HG03442 (cell line): ENCODE measurements at regions not wholly inside any gene's neighbourhood (a gene's known extent, or its start where the extent isn't known, plus 50 kb on each side); places are given as distances from the start of the nearest gene placed in this dataset.

ENCODE experiments used
- ATAC-seq: cut with Tn5 transposase; IDR thresholded peaks from one replicate; pipeline ENCODE4 v1.9.1; 2021; ENCODE audit warnings: mild to moderate bottlenecking, moderate library complexity; ENCODE audit not compliant: unreplicated experiment

DNA sequence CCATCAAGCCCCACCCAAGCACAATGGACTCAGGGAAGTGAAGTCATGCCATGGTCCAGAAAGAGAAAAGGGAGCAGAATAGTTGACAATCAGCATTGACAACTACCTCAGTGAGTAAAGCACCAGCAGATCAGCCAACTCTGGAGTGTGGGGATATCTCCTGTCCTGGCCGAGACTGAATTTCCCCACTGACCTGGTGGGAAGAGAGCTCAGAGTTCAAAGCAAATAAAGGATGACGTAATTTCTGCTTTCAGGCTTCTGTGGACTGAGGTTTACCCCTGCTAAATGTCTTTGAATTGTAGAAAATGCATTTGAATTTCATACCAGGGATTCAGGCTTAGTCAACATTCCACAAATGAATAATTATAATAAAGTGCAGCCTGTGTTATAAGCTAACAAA is 152.9 kb downstream of the CBLN1 start:
- ATAC-seq, result no peak

DNA sequence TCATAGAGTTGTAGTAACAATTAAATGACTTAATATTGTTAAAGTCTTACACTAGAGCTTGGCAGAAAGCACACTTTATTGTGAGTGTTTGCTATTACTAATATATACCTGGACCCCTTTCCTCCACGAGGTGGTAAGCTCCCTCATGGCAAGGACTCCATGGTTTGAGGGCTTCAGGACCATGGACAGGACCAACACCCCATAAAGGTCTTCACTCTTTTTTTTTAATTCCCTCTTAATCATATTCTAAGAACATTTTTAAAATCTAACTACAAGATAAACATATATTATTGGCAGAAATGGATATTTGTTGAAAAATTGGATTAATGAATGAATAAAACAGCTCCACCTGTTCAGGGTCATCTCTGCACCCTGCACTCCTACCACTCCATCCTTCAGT is 154.5 kb downstream of the CBLN1 start:
- no peak for ATAC-seq

DNA sequence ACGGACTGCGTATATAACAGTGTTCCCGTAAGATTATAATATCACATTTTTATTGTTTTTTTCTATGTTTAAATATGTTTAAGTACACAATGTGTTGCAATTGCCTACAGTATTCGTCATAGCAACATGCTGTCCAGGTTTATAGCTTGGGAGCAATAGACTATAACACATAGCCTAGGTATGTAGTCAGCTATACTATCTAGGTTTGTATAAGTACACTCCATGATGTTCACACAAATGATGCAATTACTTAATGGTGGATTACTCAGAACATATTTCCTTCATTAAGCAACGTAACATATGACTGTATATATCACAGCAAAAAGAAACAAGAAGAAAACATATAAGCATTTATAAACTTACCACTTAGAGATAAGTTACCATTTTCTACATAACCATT is 160.0 kb downstream of the CBLN1 start:
- no peak for ATAC-seq

DNA sequence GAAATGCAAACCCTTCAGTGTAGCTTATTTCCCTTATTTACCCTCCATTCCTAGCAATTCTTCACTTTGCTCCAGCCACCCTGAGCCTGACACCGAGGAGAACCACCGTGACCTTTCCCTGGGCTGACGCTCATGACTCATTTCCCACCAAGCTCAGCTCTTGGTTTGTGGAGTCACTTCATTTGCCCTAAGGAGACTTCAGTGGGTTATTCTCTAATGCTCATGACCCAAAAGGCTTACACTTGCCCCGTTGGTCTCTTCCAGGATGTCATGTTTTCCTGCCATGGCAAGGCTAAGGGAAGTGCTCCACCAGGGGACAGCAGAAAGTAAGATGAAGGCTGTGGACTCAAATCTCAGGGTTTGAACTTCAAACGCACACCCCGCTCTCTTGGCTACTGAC is 161.0 kb downstream of the CBLN1 start:
- no peak for ATAC-seq

DNA sequence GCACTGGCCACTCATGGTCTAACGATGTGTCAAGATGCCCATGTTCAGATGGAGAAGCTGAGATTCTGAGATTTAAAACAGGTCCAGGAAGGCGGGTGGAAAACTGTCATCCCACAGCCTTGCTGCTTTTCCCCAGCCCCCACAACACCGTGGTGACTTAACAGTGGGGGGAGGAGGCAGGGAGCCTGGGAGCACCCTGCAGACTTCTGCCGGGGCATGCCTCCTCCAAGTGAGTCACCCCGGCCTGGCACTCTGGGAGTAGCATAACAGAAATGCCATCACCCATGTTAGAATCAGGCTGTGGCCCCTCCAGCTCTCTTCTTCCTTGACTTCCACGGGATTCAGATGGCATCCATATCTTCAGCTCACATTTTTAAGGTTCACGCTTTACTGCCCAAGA is 164.8 kb downstream of the CBLN1 start:
- ATAC-seq, result no peak

DNA sequence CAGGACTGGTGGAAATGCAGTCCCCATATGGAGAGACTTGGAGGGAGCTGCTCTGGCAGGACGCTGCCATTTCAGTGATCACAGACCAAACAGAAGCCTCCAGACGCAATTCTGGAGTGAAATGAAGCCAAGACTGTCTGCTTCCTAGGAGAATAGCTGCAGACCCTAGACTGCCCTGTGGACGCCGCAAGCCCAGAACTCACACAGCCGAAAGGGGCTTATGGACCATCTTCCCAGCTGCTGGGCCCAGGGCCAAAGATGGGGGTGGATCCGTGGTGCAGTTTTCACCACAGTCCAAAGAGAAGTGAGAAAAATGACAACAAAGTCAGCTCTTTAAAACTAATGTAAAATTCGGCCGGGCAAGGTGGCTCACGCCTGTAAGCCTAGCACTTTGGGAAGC is 165.7 kb downstream of the CBLN1 start:
- no peak for ATAC-seq

DNA sequence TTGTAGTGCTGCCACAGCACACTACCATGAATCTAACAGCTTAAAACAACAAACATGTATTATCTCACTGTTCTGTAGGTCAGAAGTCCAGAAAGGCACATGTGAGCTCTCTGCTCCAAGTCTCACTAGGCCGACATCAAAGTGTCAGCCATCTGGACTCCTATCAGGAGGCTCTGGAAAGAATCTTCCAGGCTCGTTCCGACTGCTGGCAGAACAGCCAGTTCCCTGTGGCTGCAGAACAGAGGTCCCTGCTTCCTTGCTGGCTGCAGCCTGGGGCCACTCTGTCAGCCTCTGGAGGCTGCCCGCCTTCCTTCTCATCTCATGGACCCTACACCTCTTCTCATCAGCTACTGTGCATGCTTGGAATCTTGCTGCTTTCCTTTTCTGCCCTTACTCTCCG is 168.9 kb downstream of the CBLN1 start:
- ATAC-seq, result no peak

DNA sequence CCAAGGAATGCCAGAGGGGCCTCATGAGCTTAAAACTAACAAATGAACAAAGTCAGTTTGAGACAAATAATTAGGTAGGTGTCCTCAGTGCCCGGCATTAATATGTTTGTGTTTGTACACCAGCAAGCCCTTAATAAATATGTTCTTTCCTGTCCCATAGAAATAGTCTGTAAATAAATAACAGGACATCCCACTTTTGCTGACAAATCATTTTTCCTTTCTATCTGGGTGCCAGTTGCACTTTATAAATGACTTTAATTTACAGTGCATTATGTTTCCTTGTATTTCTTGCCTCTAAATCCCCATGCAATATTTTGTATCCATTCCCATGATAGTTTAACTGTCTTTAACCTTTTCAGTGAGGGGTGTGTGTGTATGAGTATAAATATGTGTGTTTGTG is 170.3 kb downstream of the CBLN1 start:
- no peak for ATAC-seq

DNA sequence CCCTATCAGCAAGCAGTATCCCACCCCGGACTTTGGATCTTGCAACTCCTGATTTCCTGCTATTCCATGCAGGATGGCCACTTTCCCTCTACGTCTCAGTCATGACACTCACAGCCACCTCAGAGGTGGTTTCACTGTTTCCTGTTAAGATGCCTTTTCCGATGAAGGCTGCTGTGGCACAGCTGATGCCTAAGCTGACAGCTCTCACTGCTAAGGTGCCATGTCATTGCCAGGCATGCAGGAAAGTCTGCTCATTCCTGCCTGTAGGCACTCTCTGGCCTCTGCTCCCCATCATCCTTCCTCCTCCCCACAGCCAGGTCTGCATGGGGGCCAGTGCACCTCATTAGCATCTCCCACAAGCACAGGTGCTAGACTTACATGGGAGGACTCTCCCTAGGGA is 173.0 kb downstream of the CBLN1 start:
- ATAC-seq, result no peak

DNA sequence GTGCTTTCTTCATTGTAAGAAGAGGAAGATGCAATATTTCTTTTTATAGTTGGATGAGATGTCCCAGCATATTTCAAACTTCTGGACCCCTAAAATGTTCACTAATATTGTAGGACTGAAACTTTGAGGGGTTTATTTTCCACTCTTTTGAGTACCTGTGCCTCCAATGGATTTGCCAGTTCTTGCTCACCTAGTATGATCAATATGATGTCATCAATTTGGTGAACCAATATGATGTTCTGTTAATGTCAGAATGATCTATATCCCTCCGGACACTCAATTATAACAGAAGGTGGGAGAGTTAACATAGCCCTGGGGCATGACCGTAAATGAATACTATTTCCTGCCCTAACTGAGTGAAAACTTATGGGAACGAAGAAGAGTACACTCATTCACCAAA is 178.3 kb downstream of the CBLN1 start:
- no peak for ATAC-seq

DNA sequence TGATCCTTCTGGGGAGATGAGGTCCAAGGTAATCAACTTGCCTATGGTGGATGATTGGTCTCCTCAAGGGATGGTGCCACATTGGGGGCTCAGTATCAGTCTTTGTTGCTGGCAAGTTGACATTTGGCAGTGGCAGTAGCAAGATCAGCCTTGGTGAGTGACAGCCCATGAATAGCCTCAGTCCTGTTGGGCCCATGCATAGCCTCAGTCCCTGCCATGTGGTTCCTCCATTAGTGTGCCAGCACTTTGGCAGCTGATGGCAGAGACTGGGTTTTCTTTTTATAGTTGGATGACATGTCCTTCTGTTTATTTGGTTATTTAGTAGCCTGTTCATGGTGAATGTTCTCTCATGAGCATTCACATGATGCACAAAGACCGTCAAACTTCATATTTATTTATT is 179.6 kb downstream of the CBLN1 start:
- ATAC-seq, result no peak

DNA sequence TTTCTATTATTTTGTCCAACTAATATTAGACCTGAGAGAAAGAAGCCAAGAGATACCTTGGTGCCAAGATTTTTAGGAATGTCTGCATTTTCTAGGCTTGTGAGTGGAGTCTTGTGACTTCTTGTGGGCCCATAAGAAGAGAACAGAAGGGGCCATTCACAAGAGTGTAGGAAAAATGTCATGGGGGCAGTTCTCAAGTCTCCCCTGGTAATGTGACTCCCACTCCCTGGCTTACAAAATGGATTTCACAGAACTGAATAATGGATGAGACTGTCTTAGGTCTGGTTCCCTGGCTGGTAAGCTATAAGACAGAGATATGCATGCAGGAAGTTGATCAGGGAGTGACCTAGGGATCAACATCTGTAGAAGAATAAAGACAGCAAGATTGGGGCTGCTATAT is 181.3 kb downstream of the CBLN1 start:
- no peak for ATAC-seq

DNA sequence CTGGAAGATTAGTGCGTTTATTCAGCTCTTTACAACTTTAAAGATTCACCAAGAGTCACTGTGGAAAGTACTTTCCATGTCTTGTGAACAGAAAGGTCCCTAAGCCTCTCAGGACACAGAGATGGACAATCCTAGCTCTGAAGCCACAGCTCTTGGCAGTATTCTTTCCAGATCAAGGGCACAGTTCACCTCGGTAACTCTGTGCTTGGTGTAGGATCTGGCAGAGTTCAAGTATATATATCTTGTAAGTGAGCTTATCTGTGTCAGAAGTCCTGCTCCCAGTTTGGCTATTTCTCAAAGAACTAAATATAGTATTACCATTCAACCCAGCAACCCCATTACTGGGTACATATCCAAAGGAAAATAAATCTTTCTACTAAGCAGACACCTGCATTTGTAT is 183.7 kb downstream of the CBLN1 start:
- no peak for ATAC-seq

DNA sequence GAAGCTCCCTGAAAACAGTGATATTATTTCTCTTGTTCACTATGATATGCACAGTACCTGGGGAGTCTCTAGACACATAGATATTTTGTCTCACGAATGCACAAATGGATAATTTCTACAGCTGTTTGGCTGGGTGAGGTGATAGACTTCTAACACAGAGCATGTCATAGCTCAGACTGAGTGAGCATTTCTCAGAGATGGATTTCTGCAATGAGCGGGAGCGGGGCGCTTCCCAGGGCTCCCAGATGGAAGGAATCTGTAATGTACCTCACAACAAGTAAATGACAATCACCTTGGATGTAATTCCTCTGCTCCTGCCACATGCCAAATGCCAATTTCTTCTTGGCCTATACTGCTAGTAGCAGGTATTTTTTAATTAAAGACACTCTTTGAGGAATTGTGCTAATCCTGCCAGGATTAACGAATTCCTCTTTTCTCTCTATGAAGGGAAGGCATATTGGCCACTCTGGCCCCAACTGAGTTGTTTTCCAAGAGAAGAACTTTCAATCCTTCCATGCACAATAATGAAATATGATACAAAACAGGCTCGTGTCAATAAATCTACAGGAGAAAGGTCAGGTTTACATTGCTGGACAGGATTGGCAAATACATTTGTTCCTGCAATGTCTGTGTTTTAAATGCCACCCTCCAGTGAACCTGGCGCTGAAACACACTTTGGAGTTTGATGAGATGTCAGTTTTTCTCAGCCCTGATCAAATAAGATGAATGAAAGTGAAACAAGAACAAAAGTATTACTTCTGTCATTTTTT is 185.3 kb downstream of the CBLN1 start:
- ATAC-seq, result no peak

DNA sequence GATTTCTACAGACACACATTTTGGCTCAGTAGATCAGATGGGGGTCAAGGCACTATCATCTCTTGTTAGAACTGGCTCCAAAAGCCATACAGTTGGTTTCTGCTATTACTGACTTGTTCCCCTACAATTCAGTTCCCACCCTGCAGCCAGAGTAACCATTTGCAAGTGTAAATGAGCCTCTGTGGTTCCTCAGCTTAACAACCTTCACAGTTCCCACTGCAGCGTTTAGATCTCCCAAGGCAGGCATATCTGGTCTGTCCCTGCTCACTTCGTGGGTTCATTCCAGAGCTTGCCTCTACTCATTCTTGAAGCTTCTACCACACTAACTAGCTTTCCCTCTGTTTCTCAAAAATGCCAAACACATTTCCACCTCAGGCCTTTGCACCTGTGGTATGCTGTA is 186.1 kb downstream of the CBLN1 start:
- ATAC-seq, result no peak

DNA sequence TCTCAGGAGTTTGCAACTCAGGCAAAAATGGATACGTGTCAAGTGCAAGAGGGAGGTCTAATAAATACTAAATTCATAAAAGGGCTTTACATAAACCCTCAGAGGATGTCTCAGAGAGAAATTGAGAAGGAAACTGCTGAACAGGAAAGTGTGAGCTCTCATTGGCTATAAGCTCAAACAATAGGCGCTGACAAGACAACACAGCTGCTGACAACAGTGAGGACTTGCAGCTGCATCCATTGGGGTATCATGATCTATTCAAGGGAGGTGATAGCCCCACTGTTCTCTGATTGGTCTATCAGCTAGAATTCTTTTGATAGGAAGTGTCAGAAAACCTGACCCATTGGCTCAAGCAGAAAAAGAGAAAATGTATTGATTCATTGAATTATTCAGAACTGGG is 187.2 kb downstream of the CBLN1 start:
- ATAC-seq, result no peak

DNA sequence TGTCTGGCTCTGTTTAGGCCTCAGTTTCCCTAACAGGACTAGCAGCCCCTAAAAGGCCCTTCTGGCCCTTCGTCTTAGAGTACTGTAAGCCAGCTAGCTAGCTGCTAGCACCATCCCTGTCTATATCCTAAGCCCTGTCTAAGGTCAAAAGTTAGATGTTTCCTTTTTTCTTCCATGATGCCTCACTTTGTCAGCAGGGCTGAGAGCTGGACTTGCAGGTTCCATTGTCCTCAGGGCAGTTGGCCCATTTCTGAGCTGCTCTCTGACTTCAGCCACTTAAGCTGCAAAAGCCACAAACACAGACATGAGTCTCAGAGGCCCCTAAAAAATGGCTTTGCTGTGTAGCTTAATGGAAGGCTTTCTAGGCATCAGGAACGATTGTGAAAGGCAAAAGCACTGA is 187.7 kb downstream of the CBLN1 start:
- no peak for ATAC-seq

DNA sequence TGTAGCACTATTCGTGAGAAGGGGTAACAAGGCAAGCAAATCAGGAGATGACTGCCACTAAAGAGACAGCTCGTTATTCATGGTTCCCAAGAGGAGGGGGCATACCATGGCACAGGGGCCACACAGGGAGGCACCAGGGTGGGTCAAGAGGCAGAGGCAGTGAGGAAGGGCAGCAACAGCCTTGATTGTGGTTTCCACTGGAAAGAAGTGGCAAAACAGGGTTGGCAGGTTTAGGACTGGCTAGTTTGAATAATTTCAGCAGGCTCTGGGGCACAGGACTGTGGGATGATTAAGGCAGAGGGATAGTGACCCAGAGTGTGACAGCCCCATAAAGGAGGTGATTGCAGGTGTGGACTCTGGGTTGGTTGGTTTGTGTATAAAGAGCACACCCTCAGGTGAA is 188.9 kb downstream of the CBLN1 start:
- ATAC-seq, result no peak

DNA sequence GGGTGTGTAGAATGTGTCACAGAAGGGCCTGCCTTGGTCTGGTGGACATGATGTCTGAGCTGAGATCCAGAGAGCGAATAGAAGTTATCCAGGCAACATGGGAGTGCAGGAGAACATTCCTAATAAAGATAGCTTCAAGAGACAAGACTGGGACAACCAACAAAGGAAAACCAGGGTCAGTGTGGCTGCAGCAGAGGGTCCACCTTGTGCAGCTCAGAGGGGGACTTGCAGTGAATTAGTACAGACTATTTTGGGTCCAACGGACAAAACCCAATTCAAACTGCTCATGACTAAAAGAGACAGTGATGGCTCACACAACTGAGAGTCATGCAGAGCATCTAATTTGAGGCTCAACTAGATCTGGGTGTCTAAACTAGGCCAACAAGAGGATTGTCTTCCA is 192.1 kb downstream of the CBLN1 start:
- no peak for ATAC-seq

DNA sequence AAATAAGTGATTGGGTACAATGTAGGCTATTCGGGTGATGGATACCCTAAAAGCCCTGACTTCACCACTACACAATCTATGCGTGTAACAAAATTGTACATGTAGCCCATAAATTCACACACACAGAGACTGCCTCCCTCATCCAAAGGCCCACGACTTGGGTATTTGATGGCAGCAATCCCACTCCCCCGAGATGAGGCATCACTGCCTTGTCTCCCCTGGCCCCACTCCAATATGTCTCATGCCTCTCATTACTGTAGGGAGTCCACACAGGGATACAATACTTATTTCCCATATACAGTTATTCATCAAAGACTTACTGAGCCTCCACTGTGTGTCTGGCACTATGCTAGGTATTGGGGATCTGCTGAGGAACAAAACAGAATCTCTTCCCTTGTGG is 192.6 kb downstream of the CBLN1 start:
- ATAC-seq, result no peak

DNA sequence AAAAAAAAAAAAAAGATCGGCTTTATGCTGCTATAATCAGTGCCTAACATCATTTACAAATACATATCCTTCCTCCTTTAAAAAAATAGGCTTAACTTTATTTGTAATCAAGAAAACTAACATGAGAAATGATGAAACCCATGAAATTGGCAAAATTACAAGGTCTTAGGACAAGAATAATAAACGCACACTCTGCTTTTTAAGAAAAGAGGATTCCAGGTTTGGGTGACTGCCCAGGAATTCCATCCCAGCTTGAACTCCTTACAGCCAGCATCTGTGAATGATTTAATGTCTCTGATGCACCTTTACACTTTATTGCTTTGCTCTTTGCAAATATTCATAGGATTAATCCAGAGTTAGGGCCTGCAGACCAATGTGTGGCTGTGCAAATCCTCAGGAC is 196.0 kb downstream of the CBLN1 start:
- ATAC-seq, result no peak

DNA sequence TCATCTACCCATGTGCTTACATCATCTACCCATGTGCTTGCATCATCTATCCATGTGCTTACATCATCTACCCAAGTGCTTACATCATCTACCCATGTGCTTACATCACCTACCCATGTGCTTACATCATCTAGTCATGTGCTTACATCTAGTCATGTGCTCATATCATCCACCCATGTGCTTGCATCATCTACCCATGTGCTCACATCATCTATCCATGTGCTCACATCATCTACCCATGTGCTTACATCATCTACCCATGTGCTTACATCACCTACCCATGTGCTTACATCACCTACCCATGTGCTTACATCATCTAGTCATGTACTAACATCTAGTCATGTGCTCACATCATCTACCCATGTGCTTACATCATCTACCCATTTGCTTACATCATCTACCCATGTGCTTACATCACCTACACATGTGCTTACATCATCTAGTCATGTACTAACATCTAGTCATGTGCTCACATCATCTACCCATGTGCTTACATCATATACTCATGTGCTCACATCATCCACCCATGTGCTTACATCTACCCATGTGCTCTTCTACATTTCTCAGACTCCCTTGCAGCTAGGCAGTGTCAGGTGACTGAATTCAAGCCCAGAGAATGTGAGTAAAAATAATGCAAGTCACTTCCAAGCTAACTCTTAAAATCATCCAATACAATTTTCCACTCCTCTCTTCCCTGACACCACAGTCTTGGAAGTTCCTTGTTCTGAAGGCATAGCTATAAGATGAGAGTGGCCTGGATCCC is 196.8 kb downstream of the CBLN1 start:
- no peak for ATAC-seq

DNA sequence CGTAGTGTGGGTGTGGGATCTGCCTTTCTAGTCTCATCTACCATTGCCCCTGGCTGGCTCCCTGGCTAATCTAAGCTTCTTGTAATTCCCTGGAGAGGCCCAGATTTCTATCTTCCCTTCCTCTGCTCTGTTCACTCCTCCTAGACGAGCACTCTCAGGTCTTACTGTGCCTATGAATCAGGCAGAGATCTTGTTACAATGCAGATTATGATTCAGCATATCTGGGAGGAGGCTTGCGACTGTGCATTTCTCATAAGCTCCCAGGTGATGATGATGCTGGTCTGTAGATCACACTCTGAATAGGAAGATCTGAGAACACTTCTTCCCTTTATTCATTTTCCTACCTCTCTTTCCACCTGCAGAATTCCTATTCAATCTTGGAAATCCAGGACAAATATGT is 200.1 kb downstream of the CBLN1 start:
- ATAC-seq, result no peak
